ENCODE measurements at regions not wholly inside any gene's neighbourhood (a gene's known extent, or its start where the extent isn't known, plus 50 kb on each side); places are given as distances from the start of the nearest gene placed in this dataset.

DNA sequence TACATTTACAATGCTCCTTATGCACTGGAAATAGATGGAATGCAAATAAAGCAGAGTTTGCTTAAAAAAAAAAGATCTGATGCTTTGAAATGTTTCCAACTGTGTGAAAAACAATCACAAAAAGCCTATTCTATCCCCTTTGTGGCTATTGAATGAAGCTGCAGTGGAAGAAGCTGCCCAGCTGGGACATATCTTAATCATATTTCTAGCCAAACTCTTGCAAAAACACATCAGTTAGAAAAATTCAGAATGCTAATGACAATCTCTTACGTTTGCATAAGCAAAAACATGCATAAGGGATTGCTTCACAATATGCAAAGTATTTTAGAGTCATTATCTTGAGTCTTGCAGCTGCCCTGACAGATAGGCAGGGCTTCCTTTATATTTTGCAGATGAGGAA lies 526.4 kb upstream of the USP24 start:
- H4K20me1 ChIP-seq (ENCODE audit: insufficient read depth) = no peaks in the 10 kb centered on the region
- H3K9me2 ChIP-seq (ENCODE audit: insufficient read depth) = no peaks in the 10 kb centered on the region
- H3F3A ChIP-seq (ENCODE audit: insufficient read depth, low read depth) = no peaks in the 10 kb centered on the region
- H3K79me2 ChIP-seq (ENCODE audit: low read depth) = no peaks in the 10 kb centered on the region
- H3K4me1 ChIP-seq (replicated peaks; ENCODE audit: insufficient read depth) = no peaks in the 10 kb centered on the region
- no peak for TF ChIP-seq EZH2 (IDR thresholded peaks at IDR 0.05; ENCODE audit: low read depth)
- CTCF ChIA-PET = no interaction called here
- BruUV-seq (replicated peaks) = no TSS peak
- H3K9me3 ChIP-seq (ENCODE audit: insufficient read depth, low read depth) = peaks cover 9% of the 10 kb centered on the region
- no peaks in the 10 kb centered on the region for H3K36me3 ChIP-seq (ENCODE audit: low read depth)
- intact Hi-C loops (cut with micrococcal nuclease; ENCODE audit: unreplicated experiment) = no loop called here
- H2AFZ ChIP-seq = no peak overlapping the region
- DNase-seq = no peak
- no peaks in the 10 kb centered on the region for H3K27me3 ChIP-seq (ENCODE audit: insufficient read depth, low read depth)
- no peak overlapping the region for H3K27ac ChIP-seq
- H3K4me3 ChIP-seq = no peak overlapping the region
- POLR2A ChIA-PET (ENCODE audit: unreplicated experiment) = no interaction called here
- H3K4me2 ChIP-seq = no peak overlapping the region

- H3K4me3 ChIP-seq = no peak overlapping the region
- no peak overlapping the region for H3K27ac ChIP-seq
- ChIA-PET CTCF (no interaction called here), POLR2A (ENCODE audit: unreplicated experiment) (no interaction called here)
- no peak for TF ChIP-seq EZH2 (IDR thresholded peaks at IDR 0.05; ENCODE audit: low read depth)
- H3F3A ChIP-seq (ENCODE audit: insufficient read depth, low read depth) = no peaks in the 10 kb centered on the region
- no peak overlapping the region for H2AFZ ChIP-seq
- H3K79me2 ChIP-seq (ENCODE audit: low read depth) = no peaks in the 10 kb centered on the region
- no peaks in the 10 kb centered on the region for H3K9me3 ChIP-seq (ENCODE audit: insufficient read depth, low read depth)
- intact Hi-C loops (cut with micrococcal nuclease; ENCODE audit: unreplicated experiment) = no loop called here
- H3K4me2 ChIP-seq = no peak overlapping the region
- H3K27me3 ChIP-seq (ENCODE audit: insufficient read depth, low read depth) = no peaks in the 10 kb centered on the region
- H3K36me3 ChIP-seq (ENCODE audit: low read depth) = no peaks in the 10 kb centered on the region
- no peaks in the 10 kb centered on the region for H4K20me1 ChIP-seq (ENCODE audit: insufficient read depth)
- no peaks in the 10 kb centered on the region for H3K9me2 ChIP-seq (ENCODE audit: insufficient read depth)
- no peak for DNase-seq
- BruUV-seq (replicated peaks) = no TSS peak
- no peaks in the 10 kb centered on the region for H3K4me1 ChIP-seq (replicated peaks; ENCODE audit: insufficient read depth)
Measured at GRCh38 chr1:55735106-55735505, 519.9 kb upstream of the USP24 start.

- Histone ChIP-seq H3K4me2 (peak overlapping the region; percentile 25), H3K27ac (peak overlapping the region; percentile 70)
- POLR2A ChIA-PET (ENCODE audit: unreplicated experiment) = interaction anchor here (0.5 kb wide), 1 partner anchor 848 kb away, joined by 4 read pairs; no protein-coding TSS in a partner anchor
Measured at GRCh38 chr1:55726994-55727393, 511.8 kb upstream of the USP24 start.

DNA sequence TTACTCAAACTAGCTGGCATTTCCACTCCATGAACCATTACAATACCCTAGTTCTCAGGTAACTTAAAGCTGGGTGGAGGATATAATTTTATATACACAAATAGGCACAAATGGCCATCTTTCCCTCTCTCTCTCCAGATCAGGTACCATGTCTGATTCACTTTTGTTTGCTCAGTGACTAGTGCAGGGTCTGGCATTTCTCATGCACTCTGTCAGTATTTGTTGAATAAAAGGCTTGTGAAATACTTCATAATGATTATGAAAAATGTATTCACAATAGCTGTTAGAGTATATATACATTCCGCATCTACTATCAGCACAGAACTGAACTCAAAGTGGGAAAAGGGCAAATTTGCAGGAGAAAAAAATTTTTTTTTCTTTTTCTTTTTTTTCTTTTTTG lies 510.2 kb upstream of the USP24 start:
- H3K4me1 ChIP-seq (replicated peaks; ENCODE audit: insufficient read depth) = peaks cover 41% of the 10 kb centered on the region
- peak; percentile 37 to 92 for DNase-seq
- no peaks in the 10 kb centered on the region for H3K27me3 ChIP-seq (ENCODE audit: insufficient read depth, low read depth)
- intact Hi-C loops (cut with micrococcal nuclease; ENCODE audit: unreplicated experiment) = loop anchor here (2.0 to 5.0 kb wide), 2 partner anchors 603 to 652 kb away; no protein-coding TSS in a partner anchor
- no TSS peak for BruUV-seq (replicated peaks)
- peak overlapping the region; percentile 6; the same call in 1 of the 2 replicates for H3K4me2 ChIP-seq
- H4K20me1 ChIP-seq (ENCODE audit: insufficient read depth) = no peaks in the 10 kb centered on the region
- no peak overlapping the region for H2AFZ ChIP-seq
- no peaks in the 10 kb centered on the region; the same call in none of the 2 replicates for H3K9me3 ChIP-seq (ENCODE audit: insufficient read depth, low read depth)
- CTCF ChIA-PET = no interaction called here
- POLR2A ChIA-PET (ENCODE audit: unreplicated experiment) = interaction anchor here (0.5 to 0.6 kb wide), 2 partner anchors 80 to 94 kb away, joined by 3 to 10 read pairs; no protein-coding TSS in a partner anchor
- peaks cover 24% of the 10 kb centered on the region; the same call in 1 of the 2 replicates for H3F3A ChIP-seq (ENCODE audit: insufficient read depth, low read depth)
- peak overlapping the region; percentile 70 for H3K27ac ChIP-seq
- H3K36me3 ChIP-seq (ENCODE audit: low read depth) = no peaks in the 10 kb centered on the region
- no peaks in the 10 kb centered on the region for H3K9me2 ChIP-seq (ENCODE audit: insufficient read depth)
- no peak overlapping the region for H3K4me3 ChIP-seq
- TF ChIP-seq EZH2 (IDR thresholded peaks at IDR 0.05; ENCODE audit: low read depth) = no peak
- TF ChIP-seq, protein P1, sequence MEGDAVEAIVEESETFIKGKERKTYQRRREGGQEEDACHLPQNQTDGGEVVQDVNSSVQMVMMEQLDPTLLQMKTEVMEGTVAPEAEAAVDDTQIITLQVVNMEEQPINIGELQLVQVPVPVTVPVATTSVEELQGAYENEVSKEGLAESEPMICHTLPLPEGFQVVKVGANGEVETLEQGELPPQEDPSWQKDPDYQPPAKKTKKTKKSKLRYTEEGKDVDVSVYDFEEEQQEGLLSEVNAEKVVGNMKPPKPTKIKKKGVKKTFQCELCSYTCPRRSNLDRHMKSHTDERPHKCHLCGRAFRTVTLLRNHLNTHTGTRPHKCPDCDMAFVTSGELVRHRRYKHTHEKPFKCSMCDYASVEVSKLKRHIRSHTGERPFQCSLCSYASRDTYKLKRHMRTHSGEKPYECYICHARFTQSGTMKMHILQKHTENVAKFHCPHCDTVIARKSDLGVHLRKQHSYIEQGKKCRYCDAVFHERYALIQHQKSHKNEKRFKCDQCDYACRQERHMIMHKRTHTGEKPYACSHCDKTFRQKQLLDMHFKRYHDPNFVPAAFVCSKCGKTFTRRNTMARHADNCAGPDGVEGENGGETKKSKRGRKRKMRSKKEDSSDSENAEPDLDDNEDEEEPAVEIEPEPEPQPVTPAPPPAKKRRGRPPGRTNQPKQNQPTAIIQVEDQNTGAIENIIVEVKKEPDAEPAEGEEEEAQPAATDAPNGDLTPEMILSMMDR (conservative IDR thresholded peaks at IDR 0.05) = no peak
- no peaks in the 10 kb centered on the region for H3K79me2 ChIP-seq (ENCODE audit: low read depth)

More at GRCh38 chr1:55726994-55727393, 511.8 kb upstream of the USP24 start:
- CTCF ChIA-PET = interaction anchor here (1.3 kb wide), 1 partner anchor 8 kb away, joined by 4 read pairs; no protein-coding TSS in a partner anchor
- Histone ChIP-seq H3K27me3 (ENCODE audit: insufficient read depth, low read depth) (no peaks in the 10 kb centered on the region), H3K4me1 (replicated peaks; ENCODE audit: insufficient read depth) (peaks cover 37% of the 10 kb centered on the region), H3K9me3 (ENCODE audit: insufficient read depth, low read depth) (no peaks in the 10 kb centered on the region; the same call in none of the 2 replicates), H3K9me2 (ENCODE audit: insufficient read depth) (no peaks in the 10 kb centered on the region), H3F3A (ENCODE audit: insufficient read depth, low read depth) (peaks cover 21% of the 10 kb centered on the region; the same call in 1 of the 2 replicates), H3K79me2 (ENCODE audit: low read depth) (no peaks in the 10 kb centered on the region), H3K36me3 (ENCODE audit: low read depth) (no peaks in the 10 kb centered on the region), H4K20me1 (ENCODE audit: insufficient read depth) (no peaks in the 10 kb centered on the region), H2AFZ (no peak overlapping the region), H3K4me3 (no peak overlapping the region)
- intact Hi-C loops (cut with micrococcal nuclease; ENCODE audit: unreplicated experiment) = loop anchor here (1.0 to 5.0 kb wide), 5 partner anchors 8 to 790 kb away; no protein-coding TSS in a partner anchor
- BruUV-seq (replicated peaks) = no TSS peak
- TF ChIP-seq EZH2 (IDR thresholded peaks at IDR 0.05; ENCODE audit: low read depth) = no peak
- TF ChIP-seq, protein P1 (conservative IDR thresholded peaks at IDR 0.05) = no peak
- peak; percentile 77 to 89 for DNase-seq
